ENCODE measurements at regions not wholly inside any gene's neighbourhood (a gene's known extent, or its start where the extent isn't known, plus 50 kb on each side); places are given as distances from the start of the nearest gene placed in this dataset.

- Mint-ChIP-seq H3K4me1 (peaks cover 4% of the 10 kb centered on the region), H3K9me3 (peaks cover 5% of the 10 kb centered on the region), H3K4me3 (no peak overlapping the region), H3K27me3 (no peaks in the 10 kb centered on the region), H3K27ac (no peak overlapping the region), H3K36me3 (ENCODE audit: low read depth) (no peaks in the 10 kb centered on the region)
- intact Hi-C loops (cut with micrococcal nuclease): no loop called here
- CTCF ChIA-PET: no interaction called here
- DNase-seq (no peak), ATAC-seq (ENCODE audit: low read depth) (no peak)
- POLR2A ChIA-PET: no interaction called here
- TF ChIP-seq CTCF (IDR thresholded peaks at IDR 0.05): no peak
These were observed 1254.8 kb downstream of the SLITRK5 start for GRCh38 chr13:88925954-88926353.

DNA sequence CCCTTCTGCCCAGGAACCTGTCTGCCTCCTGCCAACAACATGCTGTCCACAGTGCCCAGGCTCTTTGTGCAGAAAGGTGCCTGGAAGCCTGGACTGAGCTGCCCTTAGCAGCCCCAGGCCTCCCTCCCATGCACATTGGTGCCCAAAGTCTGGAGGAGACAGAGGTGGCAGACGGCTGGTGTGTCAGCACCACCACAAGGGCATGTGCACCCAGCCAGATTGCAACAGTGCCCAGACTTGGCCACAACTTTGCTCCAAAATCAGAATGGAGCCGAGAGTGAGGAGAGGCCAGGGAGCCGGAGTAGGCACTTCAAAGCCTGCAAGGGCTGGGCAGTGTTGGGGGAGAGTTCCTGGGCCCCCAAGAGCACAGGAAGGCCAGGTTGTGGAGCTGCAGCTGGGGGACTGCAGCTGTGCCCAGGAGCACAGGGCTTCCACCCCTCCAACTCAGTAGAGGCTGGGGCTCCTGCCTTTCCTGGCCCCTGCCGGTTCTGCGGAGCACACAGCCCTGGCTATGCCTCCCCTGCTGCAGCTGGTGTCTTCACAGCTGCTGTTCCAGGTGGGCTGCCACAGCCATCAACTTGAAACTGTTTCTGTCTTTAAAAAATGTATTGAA, 1255.8 kb downstream of the SLITRK5 start:
- POLR2A ChIA-PET: no interaction called here
- intact Hi-C loops (cut with micrococcal nuclease): no loop called here

GRCh38 chr13:88932950-88933349, 1261.8 kb downstream of the SLITRK5 start:
- ChIA-PET POLR2A (no interaction called here), CTCF (no interaction called here)

More for the DNA sequence above, 1255.8 kb downstream of the SLITRK5 start:
- Mint-ChIP-seq H3K4me1 (no peaks in the 10 kb centered on the region), H3K27me3 (no peaks in the 10 kb centered on the region), H3K9me3 (peaks cover 2% of the 10 kb centered on the region), H3K4me3 (no peak overlapping the region), H3K27ac (no peak overlapping the region), H3K36me3 (ENCODE audit: low read depth) (no peaks in the 10 kb centered on the region)
- DNase-seq (no peak), ATAC-seq (ENCODE audit: low read depth) (no peak)
- CTCF ChIA-PET: no interaction called here
- no peak for TF ChIP-seq CTCF (IDR thresholded peaks at IDR 0.05)

GRCh38 chr13:88937384-88937783, 1266.2 kb downstream of the SLITRK5 start:
- no peaks in the 10 kb centered on the region for H3K27me3 Mint-ChIP-seq
- H3K4me1 Mint-ChIP-seq: peaks cover 14% of the 10 kb centered on the region
- no peak overlapping the region for H3K27ac Mint-ChIP-seq
- no peaks in the 10 kb centered on the region for H3K9me3 Mint-ChIP-seq
- ATAC-seq (ENCODE audit: low read depth) (no peak), DNase-seq (no peak)
- intact Hi-C loops (cut with micrococcal nuclease): no loop called here
- TF ChIP-seq CTCF (IDR thresholded peaks at IDR 0.05): no peak
- CTCF ChIA-PET: no interaction called here
- POLR2A ChIA-PET: no interaction called here
- H3K36me3 Mint-ChIP-seq (ENCODE audit: low read depth): no peaks in the 10 kb centered on the region
- no peak overlapping the region for H3K4me3 Mint-ChIP-seq

More at GRCh38 chr13:88932950-88933349, 1261.8 kb downstream of the SLITRK5 start:
- intact Hi-C loops (cut with micrococcal nuclease): no loop called here
- Mint-ChIP-seq H3K27me3 (no peaks in the 10 kb centered on the region), H3K4me1 (peaks cover 9% of the 10 kb centered on the region), H3K4me3 (no peak overlapping the region), H3K27ac (no peak overlapping the region), H3K36me3 (ENCODE audit: low read depth) (no peaks in the 10 kb centered on the region), H3K9me3 (no peaks in the 10 kb centered on the region)
- no peak for TF ChIP-seq CTCF (IDR thresholded peaks at IDR 0.05)
- DNase-seq (no peak), ATAC-seq (ENCODE audit: low read depth) (no peak)

GRCh38 chr13:88945793-88946192, 1274.6 kb downstream of the SLITRK5 start:
- TF ChIP-seq CTCF (IDR thresholded peaks at IDR 0.05): no peak
- ChIA-PET CTCF (no interaction called here), POLR2A (no interaction called here)
- Mint-ChIP-seq H3K4me1 (no peaks in the 10 kb centered on the region), H3K9me3 (no peaks in the 10 kb centered on the region), H3K27me3 (no peaks in the 10 kb centered on the region), H3K4me3 (no peak overlapping the region), H3K27ac (no peak overlapping the region), H3K36me3 (ENCODE audit: low read depth) (no peaks in the 10 kb centered on the region)
- no peak for DNase-seq
- no peak for ATAC-seq (ENCODE audit: low read depth)
- intact Hi-C loops (cut with micrococcal nuclease): no loop called here
